HL-60 (cell line): ENCODE measurements at regions not wholly inside any gene's neighbourhood (a gene's known extent, or its start where the extent isn't known, plus 50 kb on each side); places are given as distances from the start of the nearest gene placed in this dataset.

Experiments
- CTCF ChIP-seq: IDR thresholded peaks from one replicate; pipeline ENCODE4 v1.5.1; 2011; ENCODE audit warnings: low read length, control low read depth, inconsistent platforms; ENCODE audit not compliant: insufficient read depth
- GABPA ChIP-seq: IDR thresholded peaks from 2 replicates; pipeline ENCODE4 v1.6.1; 2012; ENCODE audit warnings: low read depth
- REST ChIP-seq: IDR thresholded peaks from 2 replicates; pipeline ENCODE4 v1.6.1; 2012; ENCODE audit warnings: low read depth; ENCODE audit not compliant: insufficient replicate concordance
- SPI1 ChIP-seq: IDR thresholded peaks from 2 replicates; pipeline ENCODE4 v1.6.1; 2012; ENCODE audit warnings: low read depth, mild to moderate bottlenecking, borderline replicate concordance

- no peak for TF ChIP-seq SPI1
- TF ChIP-seq CTCF: no peak
- TF ChIP-seq REST: no peak
- no peak for TF ChIP-seq GABPA
Measured at GRCh38 chr1:30366199-30366598, 357.2 kb downstream of the MATN1 start.
